T-helper 22 cell (primary cell): ENCODE measurements at regions not wholly inside any gene's neighbourhood (a gene's known extent, or its start where the extent isn't known, plus 50 kb on each side); places are given as distances from the start of the nearest gene placed in this dataset.

ENCODE experiments used
- DNase-seq: peaks from one replicate; pipeline ENCODE4 v3.0.0-alpha.2; 2020; ENCODE audit warnings: low read depth

GRCh38 chr5:38029397-38030065, 189.7 kb upstream of the GDNF start:
- DNase-seq = no peak

- DNase-seq = no peak
Measured at GRCh38 chr5:38023799-38024198, 184.0 kb upstream of the GDNF start.

- DNase-seq = no peak
Measured at GRCh38 chr5:38023371-38023770, 183.5 kb upstream of the GDNF start.

GRCh38 chr5:38022631-38023030, 182.8 kb upstream of the GDNF start:
- no peak for DNase-seq

GRCh38 chr5:38018016-38018415, 178.2 kb upstream of the GDNF start:
- DNase-seq = no peak

GRCh38 chr5:38013107-38013506, 173.3 kb upstream of the GDNF start:
- no peak for DNase-seq

- no peak for DNase-seq
Measured at GRCh38 chr5:38011668-38012188, 171.9 kb upstream of the GDNF start.

GRCh38 chr5:38009749-38010358, 170.0 kb upstream of the GDNF start:
- DNase-seq = no peak

GRCh38 chr5:38008198-38008597, 168.4 kb upstream of the GDNF start:
- DNase-seq = no peak

GRCh38 chr5:37999593-37999992, 159.8 kb upstream of the GDNF start:
- no peak for DNase-seq

- DNase-seq = no peak
Measured at GRCh38 chr5:37996918-37997317, 157.1 kb upstream of the GDNF start.

GRCh38 chr5:37994729-37995128, 154.9 kb upstream of the GDNF start:
- DNase-seq = no peak

- DNase-seq = no peak
Measured at GRCh38 chr5:37991301-37992299, 151.8 kb upstream of the GDNF start.

- DNase-seq = no peak
Measured at GRCh38 chr5:37989884-37990283, 150.0 kb upstream of the GDNF start.

- DNase-seq = no peak
Measured at GRCh38 chr5:37988454-37989046, 148.7 kb upstream of the GDNF start.

- no peak for DNase-seq
Measured at GRCh38 chr5:37984300-37984699, 144.5 kb upstream of the GDNF start.

GRCh38 chr5:37983463-37983862, 143.6 kb upstream of the GDNF start:
- DNase-seq = no peak

GRCh38 chr5:37979559-37979958, 139.7 kb upstream of the GDNF start:
- DNase-seq = no peak

GRCh38 chr5:37975531-37975930, 135.7 kb upstream of the GDNF start:
- DNase-seq = no peak

GRCh38 chr5:37971483-37972024, 131.7 kb upstream of the GDNF start:
- no peak for DNase-seq

GRCh38 chr5:37966871-37967270, 127.0 kb upstream of the GDNF start:
- DNase-seq = no peak

GRCh38 chr5:37966291-37966690, 126.5 kb upstream of the GDNF start:
- no peak for DNase-seq
